BLaER1 (cell line): ENCODE measurements at regions not wholly inside any gene's neighbourhood (a gene's known extent, or its start where the extent isn't known, plus 50 kb on each side); places are given as distances from the start of the nearest gene placed in this dataset.
"Not testable (repeated sequence)": the region's sequence is repeated elsewhere in the genome, so short reads cannot be mapped to it uniquely, and the experiment has no call there.

Experiments used
- H3K27ac ChIP-seq: shearing (Covaris generic); formaldehyde crosslinking; 2 replicates; pipeline ENCODE4 v1.8.1; 2022
- H3K27me3 ChIP-seq: shearing (Covaris generic); formaldehyde crosslinking; 2 replicates; pipeline ENCODE4 v1.8.1; 2022
- H3K36me3 ChIP-seq: shearing (Covaris generic); formaldehyde crosslinking; 2 replicates; pipeline ENCODE4 v1.8.1; 2022
- H3K4me1 ChIP-seq: shearing (Covaris generic); formaldehyde crosslinking; 2 replicates; pipeline ENCODE4 v1.8.1; 2022
- H3K4me2 ChIP-seq: shearing (Covaris generic); formaldehyde crosslinking; 2 replicates; pipeline ENCODE4 v1.8.1; 2022
- H3K4me3 ChIP-seq: shearing (Covaris generic); formaldehyde crosslinking; 2 replicates; pipeline ENCODE4 v1.8.1; 2022
- H3K9ac ChIP-seq: shearing (Covaris generic); formaldehyde crosslinking; 2 replicates; pipeline ENCODE4 v1.8.1; 2022
- H3K9me3 ChIP-seq: shearing (Covaris generic); formaldehyde crosslinking; 2 replicates; pipeline ENCODE4 v1.8.1; 2022
- H4K20me1 ChIP-seq: shearing (Covaris generic); formaldehyde crosslinking; 2 replicates; pipeline ENCODE4 v1.8.1; 2022
- Cebpa-rat ChIP-seq: shearing (Covaris generic); IDR thresholded peaks from 2 replicates; pipeline ENCODE4 v1.8.1; 2022

DNA sequence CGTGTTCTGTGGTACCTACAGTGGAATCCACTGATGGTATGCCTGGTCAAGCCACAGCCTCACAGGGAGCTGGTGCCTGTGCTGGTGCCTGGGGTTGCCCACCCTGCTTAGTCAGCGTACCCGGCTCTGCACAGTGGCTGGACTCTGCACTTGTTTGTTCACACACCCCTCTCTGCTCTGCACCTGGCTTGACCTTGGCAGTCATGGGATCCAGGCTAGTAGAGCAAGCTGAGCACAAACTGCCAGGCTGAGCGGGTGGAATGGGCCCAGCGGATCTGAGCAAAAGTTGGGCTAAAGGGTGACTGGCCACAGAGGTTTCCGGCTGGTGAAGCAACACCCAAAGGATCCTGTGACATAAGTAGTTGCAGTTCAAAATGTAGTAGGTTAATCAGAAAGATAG, 163.5 kb downstream of the CDH19 start:
- Histone ChIP-seq H4K20me1 (no peaks in the 10 kb centered on the region), H3K36me3 (no peaks in the 10 kb centered on the region), H3K27ac (no peak overlapping the region), H3K4me3 (no peak overlapping the region), H3K9me3 (0 out of 2 replicates have a peak, but pooled peaks cover 10% of the 10 kb centered on the region), H3K4me2 (no peak overlapping the region), H3K9ac (no peak overlapping the region), H3K27me3 (no peaks in the 10 kb centered on the region), H3K4me1 (no peaks in the 10 kb centered on the region)
- no peak for TF ChIP-seq Cebpa-rat

GRCh38 chr18:66439670-66440069, 164.2 kb downstream of the CDH19 start:
- Histone ChIP-seq H3K4me3 (no peak overlapping the region), H3K27me3 (no peaks in the 10 kb centered on the region), H3K4me2 (no peak overlapping the region), H3K4me1 (no peaks in the 10 kb centered on the region), H3K36me3 (no peaks in the 10 kb centered on the region), H3K9ac (no peak overlapping the region), H3K27ac (no peak overlapping the region), H3K9me3 (0 out of 2 replicates have a peak, but pooled peaks cover 10% of the 10 kb centered on the region), H4K20me1 (no peaks in the 10 kb centered on the region)
- no peak for TF ChIP-seq Cebpa-rat

DNA sequence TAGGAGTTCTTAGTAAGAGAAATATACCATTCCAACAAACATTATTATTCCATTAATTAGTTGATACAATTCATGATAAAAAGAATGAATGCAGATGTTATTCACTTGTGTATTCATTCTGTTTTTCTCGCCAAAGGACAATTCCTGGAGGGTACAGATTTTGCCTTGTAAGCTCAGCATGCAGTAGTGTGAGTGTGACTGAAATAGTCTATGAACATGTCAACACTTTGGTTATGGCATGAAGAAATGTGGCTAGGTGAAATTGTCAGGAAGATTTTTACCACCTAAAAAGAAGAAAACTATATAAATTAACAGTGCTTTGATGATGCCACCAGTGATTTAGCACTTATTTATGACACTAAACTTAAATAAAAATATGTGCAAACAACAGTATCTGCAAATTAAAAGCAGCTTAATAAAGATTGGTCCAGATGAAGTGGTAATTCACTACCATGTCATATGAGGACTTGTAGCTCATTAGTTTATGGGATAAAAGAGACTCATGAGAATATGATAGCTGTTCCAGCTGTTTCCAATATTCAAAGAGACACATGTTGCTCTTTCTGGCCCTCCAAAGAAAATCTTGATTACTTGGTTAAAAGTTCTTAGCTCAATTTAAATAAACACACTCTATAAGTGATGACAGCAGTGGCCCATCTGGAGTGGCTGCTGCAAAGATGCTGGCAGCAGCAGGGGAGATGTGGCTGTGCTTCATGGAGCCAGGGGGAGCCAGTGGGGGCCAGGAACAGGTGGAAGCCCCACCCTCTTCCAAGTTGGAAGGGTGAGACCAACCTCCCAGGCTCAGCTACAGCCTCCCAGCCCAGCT, 165.0 kb downstream of the CDH19 start:
- no peak overlapping the region for H3K9ac ChIP-seq
- TF ChIP-seq Cebpa-rat, result no peak
- no peak overlapping the region for H3K4me2 ChIP-seq
- H3K27me3 ChIP-seq, result no peaks in the 10 kb centered on the region
- H3K4me3 ChIP-seq, result no peak overlapping the region
- 0 out of 2 replicates have a peak, but pooled peaks cover 10% of the 10 kb centered on the region for H3K9me3 ChIP-seq
- H3K27ac ChIP-seq, result no peak overlapping the region
- H3K4me1 ChIP-seq, result no peaks in the 10 kb centered on the region
- no peaks in the 10 kb centered on the region for H3K36me3 ChIP-seq
- no peaks in the 10 kb centered on the region for H4K20me1 ChIP-seq

DNA sequence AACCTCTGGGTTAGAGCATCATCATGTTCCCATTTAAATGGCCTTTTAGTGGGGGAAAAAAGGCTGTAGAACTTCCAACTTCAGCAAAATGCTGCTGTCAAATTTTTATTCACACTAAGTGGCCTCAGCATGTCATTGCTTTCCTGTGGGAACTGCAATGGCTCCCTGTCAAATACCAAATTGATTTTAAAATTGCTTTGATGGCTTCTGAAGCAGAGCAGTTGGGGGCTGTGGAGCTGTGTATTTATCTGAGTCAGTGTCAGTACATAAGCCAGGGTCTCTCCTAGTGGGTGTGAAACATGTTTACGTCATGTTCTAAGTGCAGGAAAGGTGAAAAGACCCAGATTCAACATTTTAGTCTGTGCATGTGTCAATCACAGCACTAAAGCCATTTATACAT, 171.3 kb downstream of the CDH19 start:
- no peaks in the 10 kb centered on the region for H3K27me3 ChIP-seq
- no peaks in the 10 kb centered on the region for H4K20me1 ChIP-seq
- no peak overlapping the region for H3K27ac ChIP-seq
- no peak overlapping the region for H3K4me2 ChIP-seq
- H3K4me3 ChIP-seq, result no peak overlapping the region
- no peak for TF ChIP-seq Cebpa-rat
- H3K4me1 ChIP-seq, result no peaks in the 10 kb centered on the region
- H3K36me3 ChIP-seq, result no peaks in the 10 kb centered on the region
- no peak overlapping the region for H3K9ac ChIP-seq
- H3K9me3 ChIP-seq, result no peaks in the 10 kb centered on the region

DNA sequence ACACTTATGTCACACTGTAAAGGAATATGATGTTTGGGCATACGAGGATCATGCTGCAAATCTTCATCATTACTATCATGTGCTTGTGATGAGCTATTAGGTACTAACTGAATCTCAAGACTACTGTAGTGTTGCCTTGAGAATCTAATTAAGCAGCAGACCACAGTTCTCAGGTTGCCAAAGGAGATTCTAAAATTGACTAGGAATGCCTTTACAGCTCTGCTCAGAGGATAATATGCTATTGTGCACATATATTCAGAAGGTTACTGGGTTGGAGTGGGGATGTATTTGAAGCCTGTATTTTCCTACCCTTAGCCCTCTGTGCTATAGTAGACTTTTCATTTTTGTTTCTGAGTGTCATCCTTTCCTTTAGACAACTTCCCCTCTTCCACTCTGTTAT, 175.1 kb downstream of the CDH19 start:
- no peaks in the 10 kb centered on the region for H3K36me3 ChIP-seq
- no peaks in the 10 kb centered on the region for H3K4me1 ChIP-seq
- H3K4me3 ChIP-seq, result no peak overlapping the region
- H3K9me3 ChIP-seq, result no peaks in the 10 kb centered on the region
- H3K9ac ChIP-seq, result no peak overlapping the region
- no peak overlapping the region for H3K4me2 ChIP-seq
- H3K27ac ChIP-seq, result no peak overlapping the region
- H4K20me1 ChIP-seq, result no peaks in the 10 kb centered on the region
- no peak for TF ChIP-seq Cebpa-rat
- H3K27me3 ChIP-seq, result no peaks in the 10 kb centered on the region

- H3K4me2 ChIP-seq, result no peak overlapping the region
- no peaks in the 10 kb centered on the region for H3K4me1 ChIP-seq
- H3K9ac ChIP-seq, result no peak overlapping the region
- H3K4me3 ChIP-seq, result no peak overlapping the region
- H3K27me3 ChIP-seq, result no peaks in the 10 kb centered on the region
- no peak for TF ChIP-seq Cebpa-rat
- H3K36me3 ChIP-seq, result no peaks in the 10 kb centered on the region
- no peaks in the 10 kb centered on the region for H3K9me3 ChIP-seq
- no peak overlapping the region for H3K27ac ChIP-seq
- no peaks in the 10 kb centered on the region for H4K20me1 ChIP-seq
These were observed 184.5 kb downstream of the CDH19 start for GRCh38 chr18:66419400-66419799.

- no peak for TF ChIP-seq Cebpa-rat
- H3K4me2 ChIP-seq, result no peak overlapping the region
These were observed 193.2 kb downstream of the CDH19 start for GRCh38 chr18:66410692-66411091.

GRCh38 chr18:66395671-66396218, 208.1 kb downstream of the CDH19 start:
- Histone ChIP-seq H3K27me3 (no peaks in the 10 kb centered on the region), H3K4me2 (no peak overlapping the region), H3K27ac (no peak overlapping the region), H3K9ac (no peak overlapping the region), H3K36me3 (no peaks in the 10 kb centered on the region), H3K9me3 (peaks cover 8% of the 10 kb centered on the region), H3K4me1 (no peaks in the 10 kb centered on the region), H3K4me3 (no peak overlapping the region), H4K20me1 (no peaks in the 10 kb centered on the region)
- TF ChIP-seq Cebpa-rat, result no peak

More at GRCh38 chr18:66410692-66411091, 193.2 kb downstream of the CDH19 start:
- Histone ChIP-seq H3K9ac (no peak overlapping the region), H3K4me3 (no peak overlapping the region), H3K9me3 (no peaks in the 10 kb centered on the region), H4K20me1 (no peaks in the 10 kb centered on the region), H3K27me3 (no peaks in the 10 kb centered on the region), H3K27ac (no peak overlapping the region), H3K36me3 (no peaks in the 10 kb centered on the region), H3K4me1 (no peaks in the 10 kb centered on the region)

DNA sequence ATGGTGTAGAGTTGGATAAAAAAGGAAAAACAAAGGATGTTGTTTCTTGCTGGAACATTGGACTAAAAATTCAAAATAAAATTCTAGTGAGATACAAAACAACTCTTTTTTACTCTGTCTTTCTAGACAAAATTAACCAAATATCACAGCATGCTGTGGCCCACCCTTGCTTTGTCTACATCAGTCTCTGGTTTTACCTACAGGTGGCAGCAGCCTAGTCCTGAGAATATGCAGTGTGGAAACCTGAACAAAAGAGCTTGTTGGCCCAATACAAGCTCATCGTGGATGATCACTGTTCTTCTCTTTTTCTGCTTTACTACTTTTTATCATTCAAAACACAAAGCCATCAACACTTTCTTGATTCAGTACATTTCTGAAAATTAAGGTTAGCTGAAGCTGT, 210.4 kb downstream of the CDH19 start:
- H3K27me3 ChIP-seq, result no peaks in the 10 kb centered on the region
- no peaks in the 10 kb centered on the region for H4K20me1 ChIP-seq
- no peak for TF ChIP-seq Cebpa-rat
- H3K4me2 ChIP-seq, result no peak overlapping the region
- H3K4me3 ChIP-seq, result no peak overlapping the region
- peaks cover 20% of the 10 kb centered on the region for H3K9me3 ChIP-seq
- no peak overlapping the region for H3K9ac ChIP-seq
- no peaks in the 10 kb centered on the region for H3K36me3 ChIP-seq
- no peak overlapping the region for H3K27ac ChIP-seq
- H3K4me1 ChIP-seq, result no peaks in the 10 kb centered on the region

GRCh38 chr18:66377291-66377690, 226.6 kb downstream of the CDH19 start:
- Histone ChIP-seq H3K27me3 (no peaks in the 10 kb centered on the region), H3K36me3 (no peaks in the 10 kb centered on the region), H3K27ac (no peak overlapping the region), H3K4me1 (no peaks in the 10 kb centered on the region), H3K9ac (no peak overlapping the region), H4K20me1 (no peaks in the 10 kb centered on the region), H3K9me3 (no peaks in the 10 kb centered on the region), H3K4me3 (no peak overlapping the region), H3K4me2 (no peak overlapping the region)
- no peak for TF ChIP-seq Cebpa-rat

DNA sequence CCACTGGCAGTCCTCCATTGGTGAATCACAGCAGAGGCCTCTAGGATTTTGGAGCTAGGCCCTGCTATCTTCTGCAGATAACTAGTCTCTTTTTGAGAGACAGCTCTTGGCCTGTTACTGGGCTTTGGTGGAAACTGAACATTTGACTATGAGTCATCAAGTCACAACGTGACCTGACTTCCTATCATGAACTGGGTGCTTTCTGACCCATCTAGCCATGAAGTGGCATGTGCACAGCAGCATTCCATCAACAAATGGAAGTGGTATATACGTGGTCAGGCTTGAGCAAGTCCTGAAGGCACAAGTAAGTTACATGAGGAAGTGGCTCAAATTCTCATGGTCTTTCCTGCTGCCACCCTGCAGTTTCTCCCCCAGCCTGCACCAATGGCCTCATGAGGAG, 228.5 kb downstream of the CDH19 start:
- not testable (repeated sequence) for H3K9me3 ChIP-seq, H3K9ac ChIP-seq, H3K4me2 ChIP-seq, H3K27ac ChIP-seq, H3K4me1 ChIP-seq, H4K20me1 ChIP-seq, H3K4me3 ChIP-seq, H3K27me3 ChIP-seq, H3K36me3 ChIP-seq
